ENCODE measurements at regions not wholly inside any gene's neighbourhood (a gene's known extent, or its start where the extent isn't known, plus 50 kb on each side); places are given as distances from the start of the nearest gene placed in this dataset.
A peak's percentile ranks its signal among the peaks of the same experiment; 100 is the strongest.
"Not testable (repeated sequence)": the region's sequence is repeated elsewhere in the genome, so short reads cannot be mapped to it uniquely, and the experiment has no call there.

DNA sequence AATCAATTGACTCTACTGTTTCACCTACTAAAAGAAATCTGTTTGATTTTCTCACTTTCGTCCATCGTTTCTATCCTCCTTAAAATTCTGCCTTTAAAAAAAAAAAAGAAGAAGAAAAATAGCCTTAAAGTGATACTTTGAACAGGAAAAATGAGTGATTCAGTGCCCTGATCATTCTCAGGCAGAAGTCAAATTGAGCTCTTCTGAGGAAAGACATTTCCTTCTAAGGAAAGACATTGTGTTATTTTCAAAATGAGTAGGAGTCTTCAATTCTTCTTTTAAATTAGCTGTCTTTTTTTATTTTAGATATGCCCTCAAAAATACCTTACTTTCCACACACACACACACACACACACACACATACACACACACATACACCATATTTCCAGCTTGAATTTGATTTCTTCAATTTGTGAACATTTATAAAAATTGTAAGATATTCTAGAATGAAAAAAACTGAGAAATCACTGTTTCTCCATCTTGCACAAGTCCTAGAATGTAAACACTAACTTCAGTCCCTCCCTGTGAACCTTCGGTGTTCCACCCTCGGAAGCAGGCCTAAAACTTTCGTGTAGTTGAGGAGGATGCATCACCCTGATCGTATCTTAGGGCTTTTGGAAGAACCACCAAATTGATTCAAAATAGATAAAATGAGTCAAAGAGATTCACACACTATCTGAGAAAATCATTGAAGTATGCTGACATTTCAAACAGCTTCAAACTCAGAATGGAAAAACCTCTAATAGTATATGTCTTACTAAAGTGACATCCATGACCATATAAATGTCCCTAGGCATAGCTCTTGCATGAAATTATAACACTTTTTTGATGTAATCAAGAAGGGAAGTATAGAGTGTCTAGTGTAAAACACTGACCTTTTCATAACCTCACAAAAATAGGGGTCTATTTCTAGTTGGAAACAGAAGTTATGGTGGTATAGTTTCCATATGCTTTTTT, 270.8 kb downstream of the GATA3 start:
- Mint-ChIP-seq H3K36me3 (no peaks in the 10 kb centered on the region), H3K4me3 (no peak overlapping the region), H3K27me3 (peaks cover 10% of the 10 kb centered on the region), H3K4me1 (no peaks in the 10 kb centered on the region), H3K27ac (no peak overlapping the region), H3K9me3 (peaks cover 2% of the 10 kb centered on the region)
- no peak for ATAC-seq (ENCODE audit: low read depth)
- no peak for DNase-seq (ENCODE audit: low spot score in 2 of 2)

DNA sequence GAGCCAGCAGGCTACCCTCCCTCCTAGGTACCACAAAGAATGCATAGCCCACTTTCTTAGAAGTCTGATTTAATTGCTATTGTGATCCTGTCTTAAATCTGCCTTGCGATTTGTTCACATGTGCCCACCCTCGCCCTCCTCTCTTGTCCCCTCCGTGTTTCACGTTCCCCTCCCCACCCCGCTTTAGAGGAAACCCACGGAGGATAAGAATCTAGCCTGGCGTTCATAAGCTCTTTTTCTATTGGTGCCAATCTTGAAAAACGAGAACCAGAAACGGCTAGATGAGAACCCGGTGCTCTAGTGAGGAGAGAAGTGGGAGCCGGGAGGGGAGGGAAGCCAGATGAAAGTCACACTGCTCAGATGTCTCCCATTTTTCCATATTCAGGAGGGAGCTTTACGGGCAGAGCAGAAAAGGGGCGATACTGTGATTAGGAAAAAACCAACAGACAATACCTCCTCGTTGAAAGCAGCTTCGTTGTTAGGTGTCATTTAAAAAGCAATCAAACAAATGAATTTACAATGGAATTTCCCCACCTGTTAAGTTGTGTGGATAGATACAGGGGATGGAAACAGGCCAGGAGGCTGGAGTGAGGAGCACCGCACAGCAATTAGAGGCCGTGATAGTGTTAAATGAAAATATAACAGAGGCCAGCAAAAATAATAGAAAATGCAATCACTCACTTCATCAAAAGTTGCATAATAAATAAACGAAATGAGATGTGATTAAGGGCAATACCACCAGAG, 272.1 kb downstream of the GATA3 start:
- ATAC-seq (ENCODE audit: low read depth) (no peak), DNase-seq (ENCODE audit: low spot score in 2 of 2) (no peak)
- Mint-ChIP-seq H3K4me3 (no peak overlapping the region), H3K27me3 (peaks cover 13% of the 10 kb centered on the region), H3K9me3 (peaks cover 2% of the 10 kb centered on the region), H3K36me3 (no peaks in the 10 kb centered on the region), H3K4me1 (no peaks in the 10 kb centered on the region), H3K27ac (no peak overlapping the region)

- Mint-ChIP-seq H3K4me3 (no peak overlapping the region), H3K27ac (no peak overlapping the region), H3K27me3 (peaks cover 13% of the 10 kb centered on the region), H3K9me3 (peaks cover 2% of the 10 kb centered on the region), H3K4me1 (peaks cover 2% of the 10 kb centered on the region), H3K36me3 (no peaks in the 10 kb centered on the region)
- ATAC-seq (ENCODE audit: low read depth) (no peak), DNase-seq (ENCODE audit: low spot score in 2 of 2) (no peak)
These were observed 272.6 kb downstream of the GATA3 start for GRCh38 chr10:8327140-8327423.

GRCh38 chr10:8331387-8331786, 276.9 kb downstream of the GATA3 start:
- Mint-ChIP-seq H3K27me3 (peaks cover 15% of the 10 kb centered on the region), H3K36me3 (no peaks in the 10 kb centered on the region), H3K27ac (no peak overlapping the region), H3K9me3 (peaks cover 2% of the 10 kb centered on the region), H3K4me3 (no peak overlapping the region), H3K4me1 (peaks cover 6% of the 10 kb centered on the region)
- DNase-seq (ENCODE audit: low spot score in 2 of 2) (no peak), ATAC-seq (ENCODE audit: low read depth) (no peak)

DNA sequence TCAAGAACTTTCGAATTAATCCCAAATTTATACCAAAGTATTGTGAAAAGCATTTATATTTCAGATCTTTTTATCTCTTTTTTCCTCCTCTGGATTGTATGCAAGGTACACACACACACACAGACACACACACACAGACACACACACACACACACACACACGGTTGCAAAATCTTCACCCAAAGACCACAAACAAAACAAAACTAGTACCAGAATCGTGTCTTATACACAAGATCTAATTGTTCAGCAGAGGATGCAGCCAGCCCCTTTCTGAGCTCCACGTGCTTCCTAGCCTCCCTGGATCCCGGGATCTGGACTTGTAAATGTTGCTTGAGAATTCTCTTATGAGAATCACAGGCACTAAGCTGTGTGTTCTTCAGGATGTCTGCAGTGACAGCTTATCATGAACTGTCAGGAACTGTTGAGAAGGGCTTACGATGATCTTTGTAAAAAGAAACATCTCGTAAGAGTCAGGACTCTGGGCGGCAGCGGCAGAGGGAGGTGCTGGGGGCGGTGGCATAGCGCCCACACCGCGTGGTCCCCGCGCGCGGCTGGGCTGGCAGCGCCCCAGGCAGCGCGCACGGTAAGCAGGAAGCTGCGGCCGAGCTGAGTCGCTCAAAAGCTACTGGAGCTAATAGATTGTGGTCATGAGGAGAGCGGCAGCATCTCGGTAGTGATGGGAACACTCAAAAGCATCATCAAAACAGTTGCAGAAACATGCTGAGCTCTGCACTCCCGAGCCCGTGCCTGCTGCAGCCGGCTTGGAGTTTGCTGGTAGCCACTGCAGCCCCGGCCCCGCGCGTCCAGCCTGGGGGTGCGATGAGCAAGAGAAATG, 277.6 kb downstream of the GATA3 start:
- Mint-ChIP-seq H3K27ac (no peak overlapping the region), H3K36me3 (no peaks in the 10 kb centered on the region), H3K4me3 (no peak overlapping the region), H3K27me3 (peaks cover 15% of the 10 kb centered on the region), H3K9me3 (peaks cover 2% of the 10 kb centered on the region), H3K4me1 (peaks cover 6% of the 10 kb centered on the region)
- DNase-seq (ENCODE audit: low spot score in 2 of 2) (peak in 1 of 2 donors; percentile 12), ATAC-seq (ENCODE audit: low read depth) (peak; percentile 56)

DNA sequence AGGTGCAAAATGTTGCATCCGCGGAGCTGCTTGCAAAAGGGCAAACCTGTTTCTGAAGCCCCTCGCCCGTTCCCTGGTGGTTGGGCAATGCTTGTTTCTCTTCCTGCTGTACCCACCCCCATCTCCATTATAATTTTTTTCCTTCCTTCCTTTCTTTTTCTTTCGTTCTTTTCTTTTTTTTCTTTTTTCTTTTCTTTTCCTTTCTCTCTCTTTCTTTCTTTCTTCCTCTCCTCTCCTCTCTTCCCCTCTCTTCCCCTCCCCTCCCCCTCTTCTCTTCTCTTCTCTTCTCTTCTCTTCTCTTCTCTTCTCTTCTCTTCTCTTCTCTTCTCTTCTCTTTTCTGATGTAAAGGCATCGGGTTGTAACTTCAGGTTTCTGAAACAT, 278.2 kb downstream of the GATA3 start:
- peaks cover 6% of the 10 kb centered on the region for H3K4me1 Mint-ChIP-seq
- no peaks in the 10 kb centered on the region for H3K36me3 Mint-ChIP-seq
- ATAC-seq (ENCODE audit: low read depth) (no peak), DNase-seq (ENCODE audit: low spot score in 2 of 2) (no peak)
- peaks cover 2% of the 10 kb centered on the region for H3K9me3 Mint-ChIP-seq
- peak overlapping the region; percentile 11 for H3K4me3 Mint-ChIP-seq
- no peak overlapping the region for H3K27ac Mint-ChIP-seq
- peaks cover 15% of the 10 kb centered on the region for H3K27me3 Mint-ChIP-seq

GRCh38 chr10:8334631-8335030, 280.1 kb downstream of the GATA3 start:
- Mint-ChIP-seq H3K27ac (no peak overlapping the region), H3K4me3 (no peak overlapping the region), H3K36me3 (no peaks in the 10 kb centered on the region), H3K27me3 (peaks cover 15% of the 10 kb centered on the region), H3K4me1 (peaks cover 6% of the 10 kb centered on the region), H3K9me3 (peaks cover 2% of the 10 kb centered on the region)
- no peak for DNase-seq (ENCODE audit: low spot score in 2 of 2)
- no peak for ATAC-seq (ENCODE audit: low read depth)

GRCh38 chr10:8336629-8337331, 282.3 kb downstream of the GATA3 start:
- Mint-ChIP-seq H3K27me3 (peaks cover 13% of the 10 kb centered on the region), H3K36me3 (no peaks in the 10 kb centered on the region), H3K27ac (no peak overlapping the region), H3K4me1 (peaks cover 6% of the 10 kb centered on the region), H3K4me3 (no peak overlapping the region), H3K9me3 (no peaks in the 10 kb centered on the region)
- no peak for DNase-seq (ENCODE audit: low spot score in 2 of 2)
- no peak for ATAC-seq (ENCODE audit: low read depth)

DNA sequence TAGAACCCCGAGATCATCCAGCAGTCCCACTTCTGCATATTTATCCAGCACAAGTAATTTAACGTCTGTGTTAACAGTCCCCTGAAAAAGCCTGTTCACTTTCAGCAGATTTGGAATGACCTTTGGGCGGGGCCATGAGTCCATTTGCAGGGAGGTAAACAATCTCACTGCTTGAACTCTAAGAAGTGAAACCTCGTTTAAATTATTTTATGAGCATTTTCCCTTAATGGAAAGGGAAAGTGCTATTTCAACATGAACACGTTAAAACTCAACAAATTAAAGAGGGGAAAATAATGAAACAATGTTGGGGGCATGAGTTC, 282.8 kb downstream of the GATA3 start:
- H3K4me3 Mint-ChIP-seq: no peak overlapping the region

GRCh38 chr10:8338177-8338766, 283.8 kb downstream of the GATA3 start:
- Mint-ChIP-seq H3K9me3 (no peaks in the 10 kb centered on the region), H3K4me3 (no peak overlapping the region), H3K27me3 (peaks cover 10% of the 10 kb centered on the region), H3K27ac (no peak overlapping the region), H3K36me3 (no peaks in the 10 kb centered on the region), H3K4me1 (no peaks in the 10 kb centered on the region)
- DNase-seq (ENCODE audit: low spot score in 2 of 2) (no peak), ATAC-seq (ENCODE audit: low read depth) (no peak)

More for the DNA sequence above, 282.8 kb downstream of the GATA3 start:
- Mint-ChIP-seq H3K27ac (no peak overlapping the region), H3K36me3 (no peaks in the 10 kb centered on the region), H3K9me3 (no peaks in the 10 kb centered on the region), H3K27me3 (peaks cover 13% of the 10 kb centered on the region), H3K4me1 (peaks cover 3% of the 10 kb centered on the region)
- no peak for DNase-seq (ENCODE audit: low spot score in 2 of 2)
- no peak for ATAC-seq (ENCODE audit: low read depth)

DNA sequence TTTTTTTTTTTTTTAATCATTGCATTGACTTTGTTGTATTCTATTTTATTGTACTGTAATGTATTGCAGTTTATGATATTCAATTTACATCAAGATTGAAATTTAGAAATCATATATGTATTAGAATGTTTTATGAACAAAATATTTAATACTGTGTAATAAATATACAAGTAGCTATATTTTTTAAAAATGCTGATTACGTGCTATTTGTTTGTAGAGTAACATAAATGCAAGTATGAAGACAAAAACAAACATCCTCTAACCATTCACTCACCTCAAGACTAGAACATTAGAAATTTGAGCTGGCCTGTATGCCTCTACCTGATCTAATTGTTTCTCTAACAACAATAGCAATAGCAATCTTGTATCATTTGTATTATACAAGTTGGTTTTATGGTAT, 290.3 kb downstream of the GATA3 start:
- H3K4me3 Mint-ChIP-seq: no peak overlapping the region
- DNase-seq (ENCODE audit: low spot score in 2 of 2) (no peak), ATAC-seq (ENCODE audit: low read depth) (no peak)
- H3K27me3 Mint-ChIP-seq: peaks cover 5% of the 10 kb centered on the region
- no peaks in the 10 kb centered on the region for H3K4me1 Mint-ChIP-seq
- no peak overlapping the region for H3K27ac Mint-ChIP-seq
- peaks cover 4% of the 10 kb centered on the region for H3K9me3 Mint-ChIP-seq
- no peaks in the 10 kb centered on the region for H3K36me3 Mint-ChIP-seq

DNA sequence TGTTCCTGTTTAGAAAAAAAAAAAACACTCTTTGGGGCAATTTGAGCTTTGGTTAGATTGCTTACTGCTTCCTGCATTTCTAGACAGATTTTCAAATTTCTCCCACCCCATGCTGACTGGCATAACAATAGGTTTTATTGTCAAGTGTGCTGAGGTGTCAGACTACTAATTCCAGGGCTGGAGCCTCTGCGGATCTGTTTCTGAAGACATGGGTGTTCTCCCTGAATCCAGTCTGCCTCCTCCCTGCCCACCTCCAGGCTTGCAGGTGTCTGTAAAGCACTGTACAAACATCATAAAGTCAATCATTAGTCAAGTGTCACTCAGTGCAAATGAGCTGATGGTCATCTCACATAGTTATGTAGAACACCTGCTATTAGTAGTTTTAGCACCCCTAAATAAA, 292.4 kb downstream of the GATA3 start:
- H3K36me3 Mint-ChIP-seq: no peaks in the 10 kb centered on the region
- H3K9me3 Mint-ChIP-seq: peaks cover 4% of the 10 kb centered on the region

DNA sequence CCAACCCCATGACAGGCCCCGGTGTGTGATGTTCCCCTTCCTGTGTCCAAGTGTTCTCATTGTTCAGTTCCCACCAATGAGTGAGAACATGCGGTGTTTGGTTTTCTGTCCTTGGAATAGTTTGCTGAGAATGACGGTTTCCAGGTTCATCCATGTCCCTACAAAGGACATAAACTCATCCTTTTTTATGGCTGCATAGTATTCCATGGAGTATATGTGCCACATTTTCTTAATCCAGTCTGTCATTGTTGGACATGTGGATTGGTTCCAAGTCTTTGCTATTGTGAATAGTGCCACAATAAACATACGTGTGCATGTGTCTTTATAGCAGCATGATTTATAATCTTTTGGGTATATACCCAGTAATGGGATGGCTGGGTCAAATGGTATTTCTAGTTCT, 293.1 kb downstream of the GATA3 start:
- not testable (repeated sequence) for H3K27ac Mint-ChIP-seq; H3K27me3 Mint-ChIP-seq; H3K4me1 Mint-ChIP-seq; H3K36me3 Mint-ChIP-seq; DNase-seq (ENCODE audit: low spot score in 2 of 2); ATAC-seq (ENCODE audit: low read depth); H3K9me3 Mint-ChIP-seq; H3K4me3 Mint-ChIP-seq

More for the DNA sequence above, 292.4 kb downstream of the GATA3 start:
- Mint-ChIP-seq H3K4me3 (no peak overlapping the region), H3K27ac (no peak overlapping the region), H3K27me3 (peaks cover 1% of the 10 kb centered on the region), H3K4me1 (no peaks in the 10 kb centered on the region)
- no peak for DNase-seq (ENCODE audit: low spot score in 2 of 2)
- ATAC-seq (ENCODE audit: low read depth): no peak

Measured in memory B cell (primary cell).